Limb (tissue), 2 donors: ENCODE measurements at regions not wholly inside any gene's neighbourhood (a gene's known extent, or its start where the extent isn't known, plus 50 kb on each side); places are given as distances from the start of the nearest gene placed in this dataset.

Source experiments
- DNase-seq, 2 donors: peaks; one replicate each; pipeline ENCODE4 v3.0.0-alpha.2; 2016; ENCODE audit errors: extremely low spot score in 2 of 2

DNA sequence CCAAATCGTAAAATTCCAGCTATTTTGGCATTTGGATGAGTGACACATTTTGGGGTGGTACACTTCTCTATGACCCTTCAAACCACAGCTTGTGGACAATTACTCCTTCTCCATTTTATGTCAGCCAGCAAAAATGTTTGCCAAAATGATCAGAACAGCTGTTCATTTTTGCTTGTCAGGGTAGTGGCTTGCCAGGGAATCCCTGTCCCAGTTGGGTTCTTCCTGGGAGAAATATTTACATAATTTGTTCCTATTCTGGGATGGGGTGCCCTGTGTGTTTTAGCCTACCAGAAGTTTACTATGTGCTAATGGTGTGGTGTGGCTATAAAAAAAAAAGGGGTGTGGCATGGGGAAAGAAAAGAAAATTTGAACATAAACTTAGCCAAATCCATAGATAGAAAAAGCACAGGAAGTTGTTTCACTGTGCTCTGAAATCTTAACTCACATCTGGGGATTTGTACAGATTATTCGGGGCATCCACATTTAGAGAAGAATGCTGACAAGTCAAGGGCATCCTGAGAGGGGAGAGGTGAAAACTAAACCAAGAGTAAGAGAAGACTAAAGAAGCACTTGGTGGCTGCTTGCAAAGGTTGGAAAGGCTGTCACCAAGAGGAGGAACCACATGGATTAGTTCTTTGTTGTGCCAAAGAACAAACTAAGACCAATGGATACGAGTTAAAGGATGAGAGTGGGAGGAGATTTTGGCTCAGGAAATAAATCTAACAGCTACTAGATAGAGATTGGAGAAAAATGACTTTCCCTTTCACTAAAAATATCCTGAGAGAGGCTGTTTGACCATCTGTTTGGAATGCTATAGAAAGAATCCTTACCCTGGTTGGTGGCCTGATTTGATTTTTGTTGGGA is 55.2 kb upstream of the RBM24 start:
- DNase-seq, result peak in 1 of 2 donors; percentile 30

- no peak for DNase-seq
Measured at GRCh38 chr6:17226786-17227233, 54.4 kb upstream of the RBM24 start.

GRCh38 chr6:17227403-17227802 is 53.8 kb upstream of the RBM24 start:
- no peak for DNase-seq
